Esophagus squamous epithelium (tissue), 5 donors: ENCODE measurements at regions not wholly inside any gene's neighbourhood (a gene's known extent, or its start where the extent isn't known, plus 50 kb on each side); places are given as distances from the start of the nearest gene placed in this dataset.

Experiments used
- DNase-seq: peaks from one replicate; lab custom pipeline; 2025; lab: John Stamatoyannopoulos, UW
- H3K27ac ChIP-seq, 4 donors: fragments of 200-600 bp; sonication (generic); one replicate each; pipeline ENCODE4 v1.5.1; 2016 to 2019; ENCODE audit warnings: mild to moderate bottlenecking in 1 of 4
- H3K27me3 ChIP-seq, 4 donors: fragments of 200-600 bp; sonication (generic); 1 replicate in 3 of 4; 2 replicates in 1 of 4; pipeline versions ENCODE4 v1.5.1 to v1.6.0; 2017 to 2021; ENCODE audit warnings: antibody characterized with exemption in 1 of 4
- H3K36me3 ChIP-seq, 3 donors: fragments of 200-600 bp; sonication (generic); one replicate each; pipeline ENCODE4 v1.5.1; 2016 to 2019
- H3K4me1 ChIP-seq, 3 donors: fragments of 200-600 bp; sonication (generic); one replicate each; pipeline ENCODE4 v1.5.1; 2017 to 2019
- H3K4me3 ChIP-seq, 4 donors: fragments of 200-600 bp; sonication (generic); 1 replicate in 3 of 4; 2 replicates in 1 of 4; pipeline ENCODE4 v1.5.1; 2016 to 2019; ENCODE audit warnings: mild to moderate bottlenecking in 2 of 4, moderate library complexity in 1 of 4
- H3K9me3 ChIP-seq, 3 donors: fragments of 200-600 bp; sonication (generic); one replicate each; pipeline ENCODE4 v1.5.1; 2016 to 2019
- POLR2A ChIP-seq, 4 donors: fragments of 450-650 bp; IDR thresholded peaks; one replicate each; pipeline ENCODE4 v1.6.1; 2017; ENCODE audit warnings: antibody characterized with exemption in 4 of 4, mild to moderate bottlenecking in 4 of 4, moderate library complexity in 3 of 4
- WGBS, 2 donors: methylation state at CpG; one replicate each; pipeline ENCODE4 v1.1.5; 2018; 5-methylcytosine and 5-hydroxymethylcytosine counted together
- intact Hi-C: fragments of 100-400 bp; cut with DNase I; formaldehyde crosslinking; loops from one replicate; pipeline ENCODE4 v1.15.0; 2022
- TF ChIP-seq, protein P1 (sequence below), 6 experiments: fragments of 450-650 bp in 4 of 6; fragments of 200-600 bp in 2 of 6; sonication (generic) in 2 of 6; IDR thresholded peaks; one replicate each; pipeline ENCODE4 v1.5.1; 2016 to 2019; ENCODE audit warnings: antibody characterized with exemption in 6 of 6, mild to moderate bottlenecking in 4 of 6, moderate library complexity in 4 of 6
- donor health status: DM: yes; HTN: yes; CAD: no.

DNA sequence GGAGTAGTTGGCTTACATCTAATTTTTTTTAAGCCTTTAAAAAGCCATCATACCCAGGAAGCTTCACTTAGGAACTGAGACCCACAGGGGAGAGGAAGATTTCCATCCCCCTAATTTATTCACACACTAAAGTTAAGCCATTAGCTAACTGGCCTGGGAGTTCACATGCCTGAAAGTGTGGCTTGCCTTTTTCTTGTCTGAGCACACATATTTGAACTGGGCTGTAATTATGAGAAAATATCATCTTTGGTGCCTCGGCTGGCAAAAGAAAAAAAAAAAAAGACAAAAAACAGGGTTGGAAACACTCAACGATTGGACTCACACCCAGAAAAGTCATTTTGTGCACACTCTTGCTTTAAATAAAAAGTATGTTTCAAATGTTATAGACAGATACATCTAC lies 847.3 kb downstream of the MAT2B start:
- 17 to 34% methylated on average over 2 of the region's 2 CpGs for WGBS, 2 donors
- no peak for DNase-seq
- Histone ChIP-seq H3K4me3 (no peak overlapping the region), H3K27ac (no peak overlapping the region), H3K4me1 (no peaks in the 10 kb centered on the region), H3K36me3 (no peaks in the 10 kb centered on the region), H3K27me3 (no peaks in the 10 kb centered on the region), H3K9me3 (no peaks in the 10 kb centered on the region)
- intact Hi-C loops, result no loop called here
- TF ChIP-seq, protein P1, sequence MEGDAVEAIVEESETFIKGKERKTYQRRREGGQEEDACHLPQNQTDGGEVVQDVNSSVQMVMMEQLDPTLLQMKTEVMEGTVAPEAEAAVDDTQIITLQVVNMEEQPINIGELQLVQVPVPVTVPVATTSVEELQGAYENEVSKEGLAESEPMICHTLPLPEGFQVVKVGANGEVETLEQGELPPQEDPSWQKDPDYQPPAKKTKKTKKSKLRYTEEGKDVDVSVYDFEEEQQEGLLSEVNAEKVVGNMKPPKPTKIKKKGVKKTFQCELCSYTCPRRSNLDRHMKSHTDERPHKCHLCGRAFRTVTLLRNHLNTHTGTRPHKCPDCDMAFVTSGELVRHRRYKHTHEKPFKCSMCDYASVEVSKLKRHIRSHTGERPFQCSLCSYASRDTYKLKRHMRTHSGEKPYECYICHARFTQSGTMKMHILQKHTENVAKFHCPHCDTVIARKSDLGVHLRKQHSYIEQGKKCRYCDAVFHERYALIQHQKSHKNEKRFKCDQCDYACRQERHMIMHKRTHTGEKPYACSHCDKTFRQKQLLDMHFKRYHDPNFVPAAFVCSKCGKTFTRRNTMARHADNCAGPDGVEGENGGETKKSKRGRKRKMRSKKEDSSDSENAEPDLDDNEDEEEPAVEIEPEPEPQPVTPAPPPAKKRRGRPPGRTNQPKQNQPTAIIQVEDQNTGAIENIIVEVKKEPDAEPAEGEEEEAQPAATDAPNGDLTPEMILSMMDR (IDR thresholded peaks at IDR 0.05), result no peak
- no peak for TF ChIP-seq POLR2A (IDR thresholded peaks at IDR 0.05)

DNA sequence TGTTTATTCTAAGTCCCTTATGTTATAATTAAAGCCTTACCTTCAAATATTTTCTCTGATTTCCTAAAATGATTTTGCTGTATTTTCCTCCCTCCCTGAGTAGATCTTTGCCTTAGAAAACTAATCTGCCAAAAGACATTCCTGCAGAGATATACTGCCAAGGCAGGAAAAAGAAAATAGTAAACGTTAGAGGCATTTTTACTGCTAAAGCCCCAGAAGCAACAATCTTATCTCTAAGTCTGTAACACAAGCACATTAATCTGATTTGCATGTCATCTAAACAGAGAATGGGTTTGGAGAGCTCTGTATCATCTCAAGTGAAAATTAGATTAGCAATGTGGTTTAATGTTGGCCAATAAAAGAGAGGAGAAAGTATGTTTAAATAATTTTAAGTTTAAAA lies 847.7 kb downstream of the MAT2B start:
- intact Hi-C loops, result no loop called here
- 14 to 20% methylated on average over 1 of the region's 1 CpG for WGBS, 2 donors
- H3K4me3 ChIP-seq, result no peak overlapping the region
- H3K27me3 ChIP-seq, result no peaks in the 10 kb centered on the region
- H3K27ac ChIP-seq, result no peak overlapping the region
- no peaks in the 10 kb centered on the region for H3K9me3 ChIP-seq
- no peak for TF ChIP-seq POLR2A (IDR thresholded peaks at IDR 0.05)
- TF ChIP-seq, protein P1 (IDR thresholded peaks at IDR 0.05), result no peak
- H3K36me3 ChIP-seq, result no peaks in the 10 kb centered on the region
- no peaks in the 10 kb centered on the region for H3K4me1 ChIP-seq
- DNase-seq, result no peak

DNA sequence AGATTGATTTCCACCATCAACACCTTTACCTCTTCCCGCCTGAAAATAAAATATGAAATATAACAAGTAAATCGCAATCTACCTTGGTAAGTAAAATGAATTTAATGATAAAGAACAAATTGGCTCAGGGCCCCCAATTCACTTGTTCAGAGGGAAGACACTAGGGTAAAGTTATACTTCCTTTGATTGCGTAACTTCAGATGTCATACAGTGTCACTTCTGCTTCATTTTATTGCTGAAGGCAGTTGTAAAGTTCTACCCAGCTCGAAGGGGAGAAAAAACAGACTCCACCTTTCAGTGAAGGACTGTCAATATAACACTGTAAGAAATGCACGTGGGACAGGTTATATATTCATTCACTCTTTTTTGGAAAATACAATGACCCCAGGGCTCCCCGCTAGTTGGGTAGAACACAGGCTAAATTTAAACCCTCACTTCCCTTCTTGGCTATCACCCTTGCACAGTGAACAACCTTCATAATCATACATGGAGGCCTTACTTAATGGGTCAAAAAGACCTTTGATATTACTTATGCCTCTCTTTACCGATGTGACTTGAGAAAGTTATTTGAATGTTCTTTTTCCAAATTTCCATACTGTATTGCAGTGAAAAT lies 848.8 kb downstream of the MAT2B start:
- Histone ChIP-seq H3K27me3 (no peaks in the 10 kb centered on the region), H3K4me3 (no peak overlapping the region), H3K27ac (no peak overlapping the region), H3K4me1 (no peaks in the 10 kb centered on the region), H3K36me3 (no peaks in the 10 kb centered on the region), H3K9me3 (no peaks in the 10 kb centered on the region)
- DNase-seq, result no peak
- intact Hi-C loops, result no loop called here
- TF ChIP-seq, protein P1 (IDR thresholded peaks at IDR 0.05), result no peak
- TF ChIP-seq POLR2A (IDR thresholded peaks at IDR 0.05), result no peak
- 73 to 79% methylated on average over 7 of the region's 7 CpGs for WGBS, 2 donors

DNA sequence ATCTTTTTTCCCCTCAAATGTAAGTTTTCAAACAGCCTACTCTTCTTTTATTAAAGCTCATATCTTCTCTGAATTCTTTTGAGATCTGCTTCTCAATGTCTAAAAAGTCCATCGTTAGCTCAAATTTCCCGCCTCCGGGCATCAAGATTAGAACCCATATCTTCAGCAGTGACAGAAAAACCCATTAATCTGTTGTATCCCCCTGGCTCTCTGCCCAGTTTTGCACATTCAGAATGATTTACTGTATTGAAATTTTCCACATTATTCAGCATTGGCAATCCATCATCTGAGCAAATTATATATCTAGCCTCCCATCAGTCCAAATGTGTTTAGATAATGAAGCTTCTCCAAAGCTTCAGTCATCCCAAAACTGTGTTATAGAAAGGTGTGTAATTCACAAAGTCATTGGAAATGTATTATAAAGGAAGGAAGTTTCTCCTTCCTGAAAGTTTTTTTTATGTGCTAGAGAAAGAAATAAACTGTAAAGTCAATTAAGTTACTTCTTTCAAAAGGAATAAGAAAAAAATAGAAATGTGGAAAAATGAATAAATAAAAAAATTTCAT lies 849.9 kb downstream of the MAT2B start:
- no peak for DNase-seq
- H3K36me3 ChIP-seq, result no peaks in the 10 kb centered on the region
- H3K9me3 ChIP-seq, result no peaks in the 10 kb centered on the region
- no peaks in the 10 kb centered on the region for H3K4me1 ChIP-seq
- intact Hi-C loops, result no loop called here
- H3K27ac ChIP-seq, result no peak overlapping the region
- no peak overlapping the region for H3K4me3 ChIP-seq
- no peak for TF ChIP-seq POLR2A (IDR thresholded peaks at IDR 0.05)
- TF ChIP-seq, protein P1 (IDR thresholded peaks at IDR 0.05), result no peak
- no peaks in the 10 kb centered on the region for H3K27me3 ChIP-seq
- WGBS, 2 donors, result 72 to 80% methylated on average over 3 of the region's 3 CpGs

DNA sequence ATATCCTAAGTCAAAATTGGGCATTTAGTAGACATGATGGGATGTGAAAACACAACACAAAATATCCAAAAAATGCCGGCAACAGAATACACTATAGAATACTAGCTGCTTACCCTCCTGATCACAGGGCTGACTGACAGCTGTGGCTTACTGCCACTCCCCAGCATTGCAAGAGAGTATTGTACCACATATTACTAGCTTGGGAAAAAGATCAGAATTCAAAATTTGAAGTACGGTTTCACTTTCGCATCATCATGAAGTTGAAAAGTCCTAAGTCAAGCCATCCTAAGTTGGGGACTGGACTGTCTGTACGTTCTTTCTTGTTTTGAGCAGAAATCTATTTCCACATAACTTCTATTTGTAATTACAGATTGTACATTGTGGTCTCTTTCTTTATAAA lies 851.4 kb downstream of the MAT2B start:
- Histone ChIP-seq H3K27me3 (no peaks in the 10 kb centered on the region), H3K36me3 (no peaks in the 10 kb centered on the region), H3K9me3 (no peaks in the 10 kb centered on the region), H3K4me3 (no peak overlapping the region), H3K4me1 (no peaks in the 10 kb centered on the region), H3K27ac (no peak overlapping the region)
- no peak for TF ChIP-seq POLR2A (IDR thresholded peaks at IDR 0.05)
- TF ChIP-seq, protein P1 (IDR thresholded peaks at IDR 0.05), result no peak
- no peak for DNase-seq
- WGBS, 2 donors, result 87 to 88% methylated on average over 4 of the region's 4 CpGs
- intact Hi-C loops, result no loop called here
